HuH-7.5 (cell line): ENCODE measurements at regions not wholly inside any gene's neighbourhood (a gene's known extent, or its start where the extent isn't known, plus 50 kb on each side); places are given as distances from the start of the nearest gene placed in this dataset.
"Not testable (repeated sequence)": the region's sequence is repeated elsewhere in the genome, so short reads cannot be mapped to it uniquely, and the experiment has no call there.

Experiments
- DNase-seq: peaks from one replicate; pipeline ENCODE4 v3.0.0; 2011; ENCODE audit warnings: low spot score

GRCh38 chr3:150300852-150301517, 107.1 kb upstream of the TSC22D2 start:
- DNase-seq, result no peak

DNA sequence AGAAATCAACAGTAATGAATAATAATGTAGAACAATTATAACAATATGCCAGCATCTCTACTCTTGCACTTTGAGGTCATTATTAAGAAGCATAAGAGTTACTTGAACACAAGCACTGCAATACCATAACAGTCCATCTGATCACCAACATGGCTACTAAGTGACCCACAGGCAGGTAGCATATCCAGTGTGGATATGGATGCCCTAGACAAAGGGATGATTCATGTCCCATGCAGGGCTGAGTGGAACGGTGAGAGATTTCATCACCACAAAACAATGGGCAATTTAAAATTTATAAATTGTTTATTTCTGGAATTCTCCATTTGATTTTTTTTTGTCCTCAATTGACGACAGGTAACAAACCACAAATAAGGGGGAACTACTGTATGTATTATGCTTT, 107.7 kb upstream of the TSC22D2 start:
- DNase-seq, result no peak

DNA sequence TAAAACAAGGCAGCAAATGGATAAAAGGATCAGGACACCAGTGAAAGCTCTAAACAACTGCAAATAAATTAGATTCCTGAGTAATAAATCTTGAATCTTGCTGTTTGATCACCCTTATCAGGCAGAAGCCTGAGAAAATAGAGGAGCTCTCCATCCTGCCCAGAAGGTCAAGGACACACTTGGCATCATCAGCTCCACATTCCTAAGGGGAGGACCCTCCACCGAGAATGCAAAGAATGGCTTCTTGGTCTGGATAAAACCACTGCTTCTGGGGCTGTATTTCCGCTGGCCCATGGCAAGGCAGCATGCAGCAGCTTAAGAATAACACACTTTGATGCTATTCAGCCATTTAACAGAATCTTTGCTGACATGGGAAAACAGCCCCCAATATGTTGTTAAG, 108.9 kb upstream of the TSC22D2 start:
- no peak for DNase-seq

- no peak for DNase-seq
These were observed 111.1 kb upstream of the TSC22D2 start for GRCh38 chr3:150296966-150297365.

- no peak for DNase-seq
These were observed 111.9 kb upstream of the TSC22D2 start for GRCh38 chr3:150296123-150296735.

DNA sequence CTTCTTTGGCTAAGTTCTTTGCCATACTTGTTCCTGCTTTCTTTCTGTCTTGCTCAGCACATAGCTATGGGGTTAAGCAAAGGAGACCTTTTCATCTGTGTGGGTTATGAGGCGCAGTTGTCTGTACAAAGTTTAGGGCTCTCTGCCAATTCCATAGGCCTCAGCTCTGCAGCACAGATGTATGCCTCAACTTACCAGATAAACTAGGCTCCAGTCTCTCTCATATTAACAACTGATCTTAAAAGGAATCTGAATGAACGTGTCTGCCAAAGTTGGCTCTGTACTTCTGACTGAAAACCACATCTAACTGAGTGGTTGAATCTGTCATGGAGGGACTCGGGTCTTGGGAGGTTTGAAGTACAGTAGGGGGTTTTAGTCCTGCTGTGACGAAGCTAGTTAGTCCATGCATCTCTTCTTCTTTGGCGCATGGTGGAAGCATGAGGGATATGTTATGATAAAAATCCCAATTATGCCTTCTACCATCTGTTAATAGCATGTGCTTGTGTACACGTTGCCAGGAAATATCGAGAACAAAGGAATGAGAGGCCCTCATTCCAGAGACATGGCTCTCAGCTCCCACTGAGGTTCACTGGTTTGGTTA, 114.6 kb upstream of the TSC22D2 start:
- DNase-seq, result no peak

- DNase-seq, result no peak
These were observed 115.2 kb upstream of the TSC22D2 start for GRCh38 chr3:150292891-150293290.

DNA sequence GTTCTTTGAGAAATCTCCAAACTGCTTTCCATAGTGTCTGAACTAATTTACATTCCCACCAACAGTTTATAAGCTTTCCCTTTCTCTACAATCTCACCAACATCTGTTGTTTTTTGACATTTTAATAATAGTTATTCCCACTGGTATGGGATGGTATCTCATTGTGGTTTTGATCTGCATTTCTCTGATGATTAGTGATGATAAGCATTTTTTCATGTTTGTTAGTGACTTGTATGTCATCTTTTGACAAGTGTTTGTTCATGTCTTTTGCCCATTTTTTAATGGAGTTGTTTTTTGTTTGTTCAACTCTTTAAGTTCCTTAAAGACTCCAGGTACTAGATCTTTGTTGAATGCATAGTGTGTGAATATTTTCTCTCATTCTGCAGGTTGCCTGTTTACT, 116.6 kb upstream of the TSC22D2 start:
- no peak for DNase-seq

DNA sequence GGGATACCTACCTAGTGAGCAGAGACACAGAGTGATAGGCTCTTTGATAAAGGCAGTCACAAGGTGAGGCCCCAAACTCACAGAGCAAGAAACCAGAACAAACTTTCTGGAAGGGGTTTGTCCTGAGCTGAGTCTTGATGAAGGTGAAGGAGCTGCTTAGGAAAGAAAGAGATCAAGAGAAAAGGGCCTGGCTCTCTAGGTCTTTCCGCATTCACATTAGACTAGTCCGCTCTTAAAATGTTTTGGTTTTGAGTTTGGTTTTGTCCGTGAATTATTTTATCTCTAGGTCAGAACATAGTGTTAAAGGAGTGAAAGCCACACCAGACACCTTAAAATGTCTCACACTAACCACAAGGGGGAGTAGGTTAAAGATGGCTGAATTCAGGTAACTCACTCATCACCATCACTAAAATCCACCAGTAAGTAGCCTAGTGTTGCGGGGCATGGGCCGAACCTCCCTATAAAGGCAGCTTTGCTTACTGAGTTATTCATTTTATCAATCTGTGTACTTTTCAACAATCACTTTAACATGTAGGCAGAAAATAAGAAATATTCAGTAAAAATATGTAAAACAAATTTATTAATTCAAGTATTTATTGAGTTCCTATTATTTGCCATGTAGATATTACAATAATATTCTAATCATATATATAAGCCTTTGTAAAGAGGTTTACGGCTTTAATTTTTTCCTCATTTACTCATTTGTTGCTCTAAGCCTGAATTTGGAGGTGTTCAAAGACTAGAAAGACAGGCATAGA, 121.5 kb upstream of the TSC22D2 start:
- DNase-seq, result peak; percentile 10

GRCh38 chr3:150285601-150286000, 122.5 kb upstream of the TSC22D2 start:
- no peak for DNase-seq

- no peak for DNase-seq
These were observed 129.2 kb upstream of the TSC22D2 start for GRCh38 chr3:150278843-150279381.

GRCh38 chr3:150278195-150278594, 129.9 kb upstream of the TSC22D2 start:
- DNase-seq, result no peak

- no peak for DNase-seq
These were observed 130.7 kb upstream of the TSC22D2 start for GRCh38 chr3:150277444-150277843.

GRCh38 chr3:150275941-150276340, 132.2 kb upstream of the TSC22D2 start:
- DNase-seq, result no peak

DNA sequence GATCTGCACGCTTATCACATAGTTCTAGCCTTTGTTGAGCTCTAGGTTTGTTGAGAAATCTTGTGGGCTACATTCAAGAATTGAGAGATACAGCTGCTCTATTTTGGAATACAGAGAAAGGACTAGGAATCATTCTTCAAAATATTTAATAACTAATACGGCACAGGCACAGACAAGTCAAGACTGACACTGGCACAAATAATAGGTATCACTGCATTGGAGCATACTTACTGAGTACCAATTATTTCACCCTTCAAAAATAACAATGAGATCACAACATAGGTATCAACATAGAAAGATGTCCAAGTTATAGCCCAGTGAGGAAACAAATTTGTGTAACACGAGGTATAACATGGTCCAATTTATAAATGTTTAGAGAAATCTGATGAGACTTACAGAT, 133.7 kb upstream of the TSC22D2 start:
- DNase-seq, result no peak

DNA sequence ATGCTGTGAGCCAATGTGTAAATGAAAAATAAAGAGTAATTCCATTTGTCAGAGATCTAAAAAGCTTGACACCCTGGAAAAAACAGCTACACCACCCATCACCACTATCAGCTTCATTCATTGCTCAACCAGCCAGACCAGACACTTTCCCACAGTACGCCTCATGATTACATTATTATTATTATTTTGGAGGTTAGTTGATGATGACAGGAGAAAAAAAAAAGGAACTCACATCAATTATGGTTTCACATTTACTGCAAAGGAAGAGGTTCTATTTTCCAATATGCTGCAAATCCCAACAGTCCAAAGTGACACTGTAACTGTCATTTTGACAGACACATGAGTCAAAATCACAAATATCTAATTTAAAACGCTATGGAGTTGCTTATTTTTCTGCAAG, 134.7 kb upstream of the TSC22D2 start:
- no peak for DNase-seq

GRCh38 chr3:150271591-150271960, 136.5 kb upstream of the TSC22D2 start:
- no peak for DNase-seq

GRCh38 chr3:150270883-150271590, 137.1 kb upstream of the TSC22D2 start:
- DNase-seq, result no peak

DNA sequence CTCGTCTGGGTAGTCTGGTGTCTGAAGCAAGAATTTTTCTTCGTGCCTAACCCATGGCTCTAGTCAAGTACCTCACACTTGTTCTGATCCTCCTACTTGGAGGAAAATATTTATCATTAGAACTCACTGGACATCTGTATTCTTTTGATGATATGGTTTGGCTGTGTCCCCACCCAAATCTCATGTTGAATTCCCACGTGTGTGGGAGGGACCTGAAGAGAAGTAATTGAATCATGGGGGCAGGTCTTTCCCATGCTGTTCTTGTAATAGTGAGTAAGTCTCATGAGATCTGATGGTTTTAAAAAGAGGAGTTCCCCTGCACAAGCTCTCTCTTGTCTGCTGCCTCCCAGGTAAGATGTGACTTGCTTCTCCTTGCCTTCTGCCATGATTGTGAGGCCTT, 137.7 kb upstream of the TSC22D2 start:
- DNase-seq, result not testable (repeated sequence)

DNA sequence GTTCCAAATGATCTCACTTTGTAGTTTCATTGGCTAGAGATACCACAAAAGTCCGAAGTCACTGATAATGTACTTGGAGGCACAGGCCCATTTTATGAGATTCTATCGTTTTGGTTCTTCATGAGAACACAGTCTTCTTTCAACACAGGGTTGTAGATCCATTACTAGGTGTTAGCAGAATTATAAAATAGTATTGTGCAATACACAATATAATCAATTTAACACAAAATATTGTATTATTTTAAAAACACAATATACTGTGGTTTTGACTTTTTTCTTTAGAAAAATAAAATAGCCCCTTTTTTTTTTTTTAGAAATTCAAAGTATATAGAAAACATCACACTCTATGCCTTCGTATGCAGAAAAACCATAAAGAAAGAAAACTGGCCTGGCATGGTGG, 138.6 kb upstream of the TSC22D2 start:
- DNase-seq, result no peak

DNA sequence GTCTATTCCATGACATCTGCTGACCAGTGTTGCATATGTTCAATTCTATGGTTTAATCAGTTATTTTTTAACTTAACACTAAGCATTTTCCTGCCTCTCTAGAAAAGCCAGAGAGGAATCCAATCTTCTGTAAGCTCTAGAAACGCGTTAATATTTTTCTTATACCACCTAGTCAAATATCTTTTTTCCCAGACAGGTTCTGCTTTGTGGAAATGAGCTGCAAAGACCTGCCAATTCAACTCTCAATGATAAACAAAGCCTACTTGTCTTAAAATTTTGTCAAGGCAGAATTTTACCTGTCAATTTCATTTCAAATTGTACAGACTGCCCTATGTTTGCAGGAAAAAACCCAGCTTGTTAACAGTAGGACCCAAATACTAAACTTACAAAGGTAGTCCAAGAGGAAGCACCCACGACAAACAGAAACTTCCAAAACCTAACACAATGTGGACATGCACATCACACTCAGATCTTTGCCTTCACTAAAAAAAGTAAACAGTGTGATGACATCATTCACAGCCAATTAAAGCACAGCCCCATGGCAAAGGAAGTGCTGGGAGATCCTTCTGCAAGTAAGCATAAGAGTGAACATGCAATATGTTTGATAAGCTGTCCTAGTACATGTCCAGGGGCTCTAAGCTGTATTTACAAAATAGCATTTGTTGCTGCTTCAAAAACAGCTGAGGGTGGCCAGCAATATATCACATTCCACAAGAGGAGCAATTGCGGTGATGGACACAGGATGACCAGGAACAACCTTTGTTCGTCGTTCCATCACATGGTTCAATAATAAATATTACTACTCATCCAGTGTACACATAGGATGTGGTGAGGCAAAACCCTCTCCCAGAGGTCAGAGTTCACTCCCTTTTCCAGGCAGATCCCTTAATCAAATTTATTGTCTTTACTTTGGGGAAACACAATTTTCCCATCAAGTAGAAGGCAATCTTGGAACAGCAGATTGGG, 139.4 kb upstream of the TSC22D2 start:
- DNase-seq, result peak; percentile 31
